GM18861 (cell line): ENCODE measurements at regions not wholly inside any gene's neighbourhood (a gene's known extent, or its start where the extent isn't known, plus 50 kb on each side); places are given as distances from the start of the nearest gene placed in this dataset.
A peak's percentile ranks its signal among the peaks of the same experiment; 100 is the strongest.

Source experiments
- ATAC-seq: cut with Tn5 transposase; IDR thresholded peaks from one replicate; pipeline ENCODE4 v1.9.1; 2021; ENCODE audit not compliant: unreplicated experiment

DNA sequence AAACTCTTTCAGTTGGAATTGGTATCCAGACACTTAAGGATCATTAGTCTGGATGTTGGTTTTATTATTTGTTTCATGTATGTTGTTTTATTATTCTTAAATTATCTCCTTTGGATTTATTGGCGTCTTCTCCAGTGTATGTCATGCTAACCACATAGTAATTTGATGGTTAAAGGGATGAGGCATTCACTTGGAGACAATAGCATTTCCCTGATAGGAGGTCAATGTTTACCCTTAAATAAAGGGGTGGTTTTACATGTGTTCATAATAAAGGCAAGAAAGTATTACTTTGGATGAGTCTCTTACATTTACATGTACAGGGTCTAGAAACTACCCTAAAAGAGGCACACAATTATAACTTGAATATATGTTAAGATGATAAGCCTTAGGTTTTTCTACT is 51.2 kb upstream of the RNF144B start:
- no peak for ATAC-seq

DNA sequence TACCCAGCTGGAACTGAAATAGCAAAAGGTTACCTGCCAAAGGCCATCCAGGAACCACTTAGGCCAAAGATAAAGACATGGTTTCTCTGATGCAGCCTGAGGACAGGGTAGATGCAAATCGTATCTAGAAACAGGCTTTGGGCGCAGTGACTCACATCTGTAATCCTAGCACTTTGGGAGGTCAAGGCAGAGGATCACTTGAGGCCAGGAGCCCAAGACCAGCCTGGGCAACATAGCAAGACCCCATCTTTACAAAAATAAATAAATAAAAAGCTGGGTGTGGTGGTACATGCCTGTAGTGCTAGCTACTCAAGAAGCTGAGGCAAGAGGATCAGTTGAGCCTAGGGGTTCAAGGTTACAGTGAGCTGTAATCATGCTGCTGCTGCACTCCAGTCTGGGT is 52.9 kb upstream of the RNF144B start:
- ATAC-seq, result no peak

DNA sequence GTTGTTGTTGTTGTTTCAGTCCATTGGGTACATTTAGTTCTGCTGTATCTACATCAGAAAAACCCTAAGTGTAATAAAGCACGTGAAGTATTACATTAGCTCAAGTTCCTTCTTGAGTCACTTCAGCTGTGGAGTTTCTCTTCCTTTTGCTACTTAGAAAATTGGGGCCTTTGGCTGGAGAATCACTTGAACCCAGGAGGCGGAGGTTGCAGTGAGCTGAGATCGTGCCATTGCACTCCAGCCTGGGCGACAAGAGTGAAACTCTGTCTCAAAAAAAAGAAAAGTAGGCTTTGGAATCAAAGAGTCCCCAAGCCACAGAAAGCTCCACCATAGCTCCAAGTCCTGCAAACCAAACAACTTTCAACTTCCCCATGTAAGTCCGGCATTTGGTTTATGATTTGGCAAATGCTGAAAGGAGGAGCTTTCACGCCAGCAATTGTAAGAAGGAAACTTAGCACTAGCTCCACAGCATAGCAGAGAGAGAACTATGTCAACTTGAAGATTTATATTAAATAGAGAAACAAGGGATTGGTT is 56.5 kb upstream of the RNF144B start:
- ATAC-seq, result peak; percentile 39

DNA sequence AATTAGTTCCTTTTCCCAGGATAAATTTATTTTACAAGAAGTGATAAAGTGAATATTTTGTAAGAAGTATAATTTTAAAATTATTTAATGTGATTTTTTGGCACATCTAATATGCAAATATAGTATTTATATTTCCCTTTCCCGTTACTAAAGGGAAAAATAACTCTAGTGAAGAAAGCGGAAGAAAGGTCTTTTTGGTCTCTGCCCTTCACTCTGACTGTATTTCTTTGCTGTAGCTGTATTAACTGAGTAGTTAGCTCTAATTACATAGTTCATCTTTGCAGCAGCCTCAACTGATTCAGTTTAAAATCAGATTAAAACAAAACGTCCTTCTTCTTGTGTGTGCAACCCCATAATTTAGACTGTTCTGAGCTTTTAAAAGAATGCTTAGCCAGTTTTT is 57.4 kb upstream of the RNF144B start:
- ATAC-seq, result no peak

DNA sequence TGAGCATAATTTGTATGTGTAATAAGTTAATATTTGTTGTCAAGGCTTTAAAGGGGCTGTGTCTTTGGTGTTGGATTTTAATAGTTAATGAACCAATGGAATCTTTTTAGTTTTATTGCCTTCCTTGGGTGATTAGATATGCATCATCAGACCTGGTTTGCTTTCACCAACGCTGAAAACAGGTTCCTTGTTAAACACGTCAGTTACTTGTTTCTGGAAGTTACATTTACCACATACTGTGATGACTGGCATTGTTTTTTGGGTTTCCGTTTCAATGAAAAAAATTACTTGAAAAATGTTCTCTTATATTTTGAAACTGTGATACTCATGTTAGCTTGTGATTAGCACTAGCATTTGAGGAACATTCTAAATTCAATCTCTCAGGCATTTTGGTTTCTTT is 58.6 kb upstream of the RNF144B start:
- no peak for ATAC-seq

DNA sequence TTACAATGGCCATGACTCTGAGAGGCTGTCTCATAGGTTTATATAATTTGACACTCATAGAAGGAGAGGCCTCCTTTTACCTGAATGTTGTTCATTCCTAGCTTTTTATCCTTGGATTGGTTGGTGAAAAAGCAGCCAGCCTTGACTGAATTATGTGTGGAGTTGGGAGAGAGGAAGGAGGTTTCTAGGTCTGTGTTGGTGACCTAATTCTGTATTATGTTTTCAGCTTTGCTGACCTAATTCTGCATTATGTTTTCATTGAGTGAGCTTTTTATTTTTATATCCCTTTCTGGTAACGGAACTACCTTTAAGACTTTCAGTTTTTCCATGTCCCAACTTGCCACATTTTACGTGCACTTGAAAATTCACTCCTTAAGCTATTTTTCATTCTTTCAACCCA is 59.1 kb upstream of the RNF144B start:
- ATAC-seq, result no peak

DNA sequence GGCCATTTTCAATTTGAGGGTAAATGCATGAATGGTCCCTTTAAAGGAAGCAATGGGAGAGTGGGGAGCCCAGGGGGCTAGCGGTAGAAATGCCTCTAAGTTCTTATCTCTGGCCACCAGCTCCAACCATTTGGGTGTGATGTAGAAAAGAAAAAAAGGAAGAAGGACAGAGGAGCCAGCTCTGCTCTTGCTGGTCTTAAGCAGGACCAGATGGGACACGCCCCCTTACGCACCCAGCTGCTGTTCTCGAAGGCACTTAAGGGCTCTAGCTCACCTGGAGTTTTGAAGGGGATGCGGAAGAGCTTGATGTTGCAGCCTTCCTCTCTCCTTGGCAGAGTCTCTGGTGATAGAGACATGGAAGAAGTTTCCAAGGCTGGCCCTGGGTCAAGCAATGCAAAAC is 59.5 kb upstream of the RNF144B start:
- ATAC-seq, result no peak

GRCh38 chr6:18326980-18327379 is 60.2 kb upstream of the RNF144B start:
- no peak for ATAC-seq

GRCh38 chr6:18326001-18326400 is 61.1 kb upstream of the RNF144B start:
- no peak for ATAC-seq

- no peak for ATAC-seq
These were observed 60.3 kb upstream of the DEK start for GRCh38 chr6:18324706-18325042.

- peak; percentile 60 for ATAC-seq
These were observed 59.8 kb upstream of the DEK start for GRCh38 chr6:18323935-18324705.

GRCh38 chr6:18317850-18318249 is 53.5 kb upstream of the DEK start:
- ATAC-seq, result no peak

DNA sequence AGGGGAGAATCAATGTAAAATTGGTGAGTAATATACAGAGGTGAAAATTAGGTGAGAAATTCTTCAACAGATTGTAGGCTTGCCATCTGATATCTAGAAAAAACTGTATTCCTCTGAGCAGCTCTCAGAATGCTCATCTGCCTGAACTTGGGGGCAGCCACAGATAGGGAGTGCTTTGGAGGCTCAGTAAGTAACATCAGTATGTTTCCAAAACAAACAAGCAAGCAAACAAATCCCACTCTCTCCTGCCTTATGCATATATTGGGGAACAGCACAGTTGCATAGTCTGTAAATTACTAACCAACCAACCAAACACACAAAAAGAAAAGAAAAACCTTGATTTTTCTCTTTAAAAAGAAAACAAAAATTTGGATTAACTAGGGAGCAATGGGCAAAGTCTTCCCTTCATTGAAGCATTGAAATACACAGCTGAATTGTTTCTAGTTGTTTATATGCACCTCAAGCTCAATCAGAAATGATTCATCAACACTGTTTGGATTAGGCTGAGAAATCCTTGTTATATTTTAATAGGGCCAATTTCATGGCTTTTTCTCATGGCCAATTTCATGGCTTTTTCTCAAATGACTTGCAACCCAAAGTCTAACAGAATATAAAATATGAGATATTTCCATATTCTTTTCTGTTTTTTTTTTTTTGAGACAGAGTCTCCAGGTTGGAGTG is 50.1 kb upstream of the DEK start:
- ATAC-seq, result no peak
